Heart right ventricle (tissue), 16 donors: ENCODE measurements at regions not wholly inside any gene's neighbourhood (a gene's known extent, or its start where the extent isn't known, plus 50 kb on each side); places are given as distances from the start of the nearest gene placed in this dataset.

Source experiments
- ATAC-seq, 8 donors: fragments of 200-7000 bp; cut with Tn5 transposase; one replicate each; pipeline ENCODE4 v1.9.1; 2020; ENCODE audit warnings: mild to moderate bottlenecking in 8 of 8, moderate library complexity in 8 of 8, moderate number of reproducible peaks in 1 of 8
- DNase-seq, 2 donors: peaks; one replicate each; pipeline ENCODE4 v3.0.0-alpha.2; 2020
- H3K27ac ChIP-seq, 10 donors: fragments of 200-600 bp; sonication (generic) in 2 of 10; one replicate each; pipeline versions ENCODE4 v1.5.0 to v1.8.0; 2020 to 2022; ENCODE audit warnings: mild to moderate bottlenecking in 3 of 10
- H3K27me3 ChIP-seq, 7 donors: fragments of 200-600 bp; one replicate each; pipeline ENCODE4 v1.8.0; 2021 to 2022; ENCODE audit warnings: mild to moderate bottlenecking in 2 of 7
- H3K36me3 ChIP-seq, 9 donors: fragments of 200-600 bp; sonication (generic) in 1 of 9; one replicate each; pipeline versions ENCODE4 v1.5.0 to v1.8.0; 2020 to 2022; ENCODE audit warnings: mild to moderate bottlenecking in 2 of 9
- H3K4me1 ChIP-seq, 9 donors: fragments of 200-600 bp; sonication (generic) in 1 of 9; one replicate each; pipeline versions ENCODE4 v1.5.0 to v1.8.0; 2020 to 2022; ENCODE audit warnings: mild to moderate bottlenecking in 4 of 9
- H3K4me3 ChIP-seq, 10 donors: fragments of 200-600 bp; sonication (generic) in 2 of 10; one replicate each; pipeline versions ENCODE4 v1.5.0 to v1.8.0; 2020 to 2022; ENCODE audit warnings: mild to moderate bottlenecking in 7 of 10, moderate library complexity in 2 of 10
- H3K9me3 ChIP-seq, 11 donors: fragments of 200-600 bp in 10 of 11; sonication (generic) in 2 of 11; one replicate each; pipeline versions ENCODE4 v1.5.0 to v1.8.0; 2013 to 2022; ENCODE audit warnings: mild to moderate bottlenecking in 2 of 11, control low read depth in 1 of 11, moderate library complexity in 1 of 11
- CTCF ChIP-seq, 9 donors: fragments of 200-600 bp; sonication (generic) in 2 of 9; IDR thresholded peaks; one replicate each; pipeline versions ENCODE4 v1.5.0 to v1.8.0; 2021 to 2022; ENCODE audit warnings: antibody characterized with exemption in 9 of 9, mild to moderate bottlenecking in 5 of 9, moderate library complexity in 1 of 9
- WGBS, 2 donors: extraction: QIAGEN DNeasy Blood & Tissue Kit; methylation state at CpG; one replicate each; pipeline ENCODE4 v1.1.7; 2013; ENCODE audit warnings: inconsistent platforms in 1 of 2; 5-methylcytosine and 5-hydroxymethylcytosine counted together
- intact Hi-C, 10 donors: fragments of 100-400 bp; cut with DNase I; formaldehyde crosslinking; loops; one replicate each; pipeline versions ENCODE4 v1.11.1 to v1.14.2; 2022
- donor health status: Arrhythmogenic right ventricular cardiomyopathy.
- donor health status: ischemic (EF 13 %, LVEDD 7.1; RV severe dilation, severe dysfunction).
- donor health status: healthy with polysubstance abuse.
- donor health status: DM: no; HTN: yes; CAD: no.
- donor health status: DM: no; HTN: no; CAD: no.
- donor health status: ischemic (EF 25% LVEDD 6.9; RV normal size, moderate dysfunction).
- donor health status: ischemic (EF 25% LVEDD 5.7; RV mildly dilated, moderate dysfunction).
- donor health status: healthy.
- donor health status: DM: yes; HTN: yes; CAD: no.
- donor health status: Ischemic cardiomyopathy.
- donor health status: ischemic (EF 35%, LVEDD 5.7; RV mildly dilated, moderate dysfunction).
- donor health status: nonischemic (EF 11% LVEDD 7.7; RV severe dilation, severe dysfunction).
- donor health status: DM: yes; HTN: yes; CAD: no.
- donor health status: PGD.
- donor health status: ischemic (EF 29% LVEDD 5.4; RV normal size, mild dysfunction).
- donor health status: nonischemic (EF 23%, LVEDD 6.1; RV moderate dilation, normal function).

GRCh38 chr2:122218596-122218995 is 463.1 kb downstream of the TSN start:
- no peak overlapping the region for H3K27ac ChIP-seq
- no peak overlapping the region for H3K4me3 ChIP-seq
- no peaks in the 10 kb centered on the region for H3K4me1 ChIP-seq
- DNase-seq: no peak
- ATAC-seq: no peak
- peaks cover 0 to 4% (median 0%) of the 10 kb centered on the region in 7 donors for H3K27me3 ChIP-seq
- intact Hi-C loops: no loop called here
- H3K9me3 ChIP-seq: no peaks in the 10 kb centered on the region
- 85 to 87% methylated on average over 8 of the region's 8 CpGs for WGBS, 2 donors
- H3K36me3 ChIP-seq: no peaks in the 10 kb centered on the region
- TF ChIP-seq CTCF (IDR thresholded peaks at IDR 0.05): no peak

- WGBS, 2 donors: 94 to 95% methylated on average over 9 of the region's 9 CpGs
- no peak for ATAC-seq
Observed at GRCh38 chr2:122219504-122219903, 464.1 kb downstream of the TSN start.

GRCh38 chr2:122221665-122222064 is 466.2 kb downstream of the TSN start:
- Histone ChIP-seq H3K4me3 (no peak overlapping the region), H3K27ac (no peak overlapping the region), H3K27me3 (peaks cover 0 to 11% (median 0%) of the 10 kb centered on the region in 7 donors), H3K9me3 (no peaks in the 10 kb centered on the region), H3K36me3 (no peaks in the 10 kb centered on the region), H3K4me1 (no peaks in the 10 kb centered on the region)
- 92 to 96% methylated on average over 3 of the region's 3 CpGs for WGBS, 2 donors
- no peak for TF ChIP-seq CTCF (IDR thresholded peaks at IDR 0.05)
- intact Hi-C loops: no loop called here
- no peak for DNase-seq
- ATAC-seq: no peak

More at GRCh38 chr2:122219504-122219903, 464.1 kb downstream of the TSN start:
- H3K27me3 ChIP-seq: peaks cover 0 to 4% (median 0%) of the 10 kb centered on the region in 7 donors
- no peak for DNase-seq
- TF ChIP-seq CTCF (IDR thresholded peaks at IDR 0.05): no peak
- no peak overlapping the region for H3K4me3 ChIP-seq
- intact Hi-C loops: no loop called here
- no peaks in the 10 kb centered on the region for H3K36me3 ChIP-seq
- H3K4me1 ChIP-seq: no peaks in the 10 kb centered on the region
- no peaks in the 10 kb centered on the region for H3K9me3 ChIP-seq
- no peak overlapping the region for H3K27ac ChIP-seq

- H3K27me3 ChIP-seq: peaks cover 0 to 21% (median 3%) of the 10 kb centered on the region in 7 donors
- no peaks in the 10 kb centered on the region for H3K4me1 ChIP-seq
- no peak for TF ChIP-seq CTCF (IDR thresholded peaks at IDR 0.05)
- WGBS, 2 donors: 73 to 80% methylated on average over 7 of the region's 7 CpGs
- no peak overlapping the region for H3K27ac ChIP-seq
- intact Hi-C loops: no loop called here
- no peak for ATAC-seq
- DNase-seq: no peak
- no peaks in the 10 kb centered on the region for H3K36me3 ChIP-seq
- no peaks in the 10 kb centered on the region for H3K9me3 ChIP-seq
- no peak overlapping the region for H3K4me3 ChIP-seq
Observed at GRCh38 chr2:122231296-122231695, 475.8 kb downstream of the TSN start.
